Head of caudate nucleus (tissue), 42 donors: ENCODE measurements at regions not wholly inside any gene's neighbourhood (a gene's known extent, or its start where the extent isn't known, plus 50 kb on each side); places are given as distances from the start of the nearest gene placed in this dataset.
"Not testable (repeated sequence)": the region's sequence is repeated elsewhere in the genome, so short reads cannot be mapped to it uniquely, and the experiment has no call there.

Experiments used
- DNase-seq, 42 donors: peaks; one replicate each; pipeline versions ENCODE4 v3.0.0 to v3.0.0-alpha.2; 2020 to 2021; ENCODE audit warnings: mixed read lengths in 7 of 42
- intact Hi-C: fragments of 100-400 bp; cut with DNase I; formaldehyde crosslinking; loops from one replicate; pipeline ENCODE4 v1.15.0; 2022

- intact Hi-C loops: no loop called here
- DNase-seq: no peak
Observed at GRCh38 chr6:118722829-118723813, 71.7 kb upstream of the CEP85L start.

DNA sequence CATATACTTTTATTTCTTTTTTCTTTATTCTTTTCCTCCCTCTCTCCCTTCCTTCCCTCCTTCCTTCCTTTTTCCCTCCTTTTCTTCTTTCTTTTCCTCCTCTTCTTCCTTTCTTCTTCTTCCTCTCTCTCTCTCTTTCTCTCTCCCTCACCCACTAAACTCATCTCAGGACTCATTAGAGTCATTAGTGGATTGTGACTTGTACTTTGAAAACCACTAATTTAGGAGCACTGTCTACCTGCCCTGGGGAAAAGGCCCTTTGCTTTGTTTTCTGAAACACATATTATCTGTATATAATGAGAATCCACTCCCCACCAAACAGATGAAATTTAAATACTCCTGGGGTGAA is 68.7 kb upstream of the CEP85L start:
- intact Hi-C loops: no loop called here
- DNase-seq: no peak

DNA sequence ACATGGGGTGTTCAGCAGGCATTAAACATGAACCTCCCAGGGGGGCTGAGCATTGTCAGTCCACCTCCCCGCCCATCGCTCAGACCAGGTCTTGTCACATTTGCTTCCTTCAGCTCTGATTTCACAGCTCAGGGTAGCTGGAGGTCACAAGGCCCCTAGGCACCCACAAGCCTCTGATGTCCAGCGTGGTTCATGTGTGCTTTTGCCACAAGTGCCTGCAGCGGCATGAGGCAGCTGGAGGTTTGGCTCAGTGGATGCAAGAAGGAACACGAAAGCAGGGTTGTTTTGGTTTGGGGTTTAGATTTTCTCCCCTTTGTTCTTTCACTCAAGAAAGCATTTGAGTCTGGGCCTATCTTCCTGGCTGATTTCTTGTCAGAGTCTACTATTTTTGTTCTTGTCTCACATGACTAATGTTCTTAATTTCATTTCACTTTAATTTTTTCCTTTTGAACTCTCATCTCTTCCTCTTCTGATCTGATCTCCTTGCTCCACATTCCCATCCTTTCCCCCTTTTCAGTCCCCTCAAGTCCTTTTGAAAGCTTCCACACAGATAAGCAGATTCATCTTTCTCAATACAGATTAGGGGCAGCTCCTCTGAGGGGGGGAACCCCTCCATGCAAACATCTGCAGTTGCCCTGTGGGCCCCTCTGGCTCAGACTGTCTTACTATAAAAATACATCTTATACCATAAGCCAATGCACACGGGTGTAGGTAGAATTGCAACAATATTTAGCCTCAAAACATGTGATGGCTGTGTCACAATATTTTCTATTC is 68.1 kb upstream of the CEP85L start:
- DNase-seq: no peak
- intact Hi-C loops: loop anchor here (10.0 kb wide), 1 partner anchor 55 kb away; no protein-coding TSS in a partner anchor

DNA sequence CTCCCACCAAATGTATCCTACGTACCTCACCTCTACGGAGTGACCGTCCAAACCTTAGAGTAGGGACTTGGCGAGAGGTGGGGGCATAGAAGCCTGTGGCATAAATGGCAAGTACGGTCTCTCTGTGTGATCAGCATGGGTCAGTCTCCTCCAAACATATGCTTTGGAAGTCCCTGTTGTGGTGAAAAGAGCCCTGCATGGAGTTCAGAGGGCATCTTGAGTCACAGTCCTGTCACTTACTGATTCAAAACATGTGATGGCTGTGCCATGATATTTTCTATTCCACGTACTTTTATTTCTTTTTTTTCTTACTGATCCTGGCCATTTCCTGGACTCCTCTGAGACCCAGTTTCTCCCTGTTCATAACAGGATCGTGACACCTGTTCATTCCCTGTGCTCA is 67.5 kb upstream of the CEP85L start:
- intact Hi-C loops: loop anchor here (10.0 kb wide), 1 partner anchor 56 kb away; no protein-coding TSS in a partner anchor

GRCh38 chr6:118718297-118718696 is 66.9 kb upstream of the CEP85L start:
- intact Hi-C loops: loop anchor here (10.0 kb wide), 1 partner anchor 57 kb away; no protein-coding TSS in a partner anchor
- no peak for DNase-seq

More for the DNA sequence above, 67.5 kb upstream of the CEP85L start:
- no peak for DNase-seq

DNA sequence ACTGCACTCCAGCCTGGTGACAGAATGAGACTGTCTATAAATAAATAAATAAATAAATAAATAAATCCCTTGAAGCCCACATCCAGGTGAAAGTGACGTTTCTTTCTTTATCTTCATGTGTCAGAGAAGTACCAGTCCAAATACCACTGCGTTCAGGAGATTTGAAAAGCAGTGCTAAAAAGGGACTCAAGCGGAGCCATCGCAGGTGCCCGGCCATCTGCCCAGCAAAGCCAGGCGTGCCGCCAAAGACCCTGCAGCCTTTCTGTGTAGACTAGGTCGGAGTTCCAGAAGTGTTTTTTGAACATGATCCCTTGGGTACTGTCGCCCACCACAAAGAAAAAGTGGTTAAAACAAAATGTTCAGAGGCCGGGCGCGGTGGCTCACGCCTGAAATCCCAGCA is 65.7 kb upstream of the CEP85L start:
- intact Hi-C loops: loop anchor here (10.0 kb wide), 1 partner anchor 58 kb away; no protein-coding TSS in a partner anchor
- DNase-seq: no peak

GRCh38 chr6:118715907-118716306 is 64.5 kb upstream of the CEP85L start:
- not testable (repeated sequence) for DNase-seq
- intact Hi-C loops: loop anchor here (10.0 kb wide), 1 partner anchor 59 kb away; no protein-coding TSS in a partner anchor

DNA sequence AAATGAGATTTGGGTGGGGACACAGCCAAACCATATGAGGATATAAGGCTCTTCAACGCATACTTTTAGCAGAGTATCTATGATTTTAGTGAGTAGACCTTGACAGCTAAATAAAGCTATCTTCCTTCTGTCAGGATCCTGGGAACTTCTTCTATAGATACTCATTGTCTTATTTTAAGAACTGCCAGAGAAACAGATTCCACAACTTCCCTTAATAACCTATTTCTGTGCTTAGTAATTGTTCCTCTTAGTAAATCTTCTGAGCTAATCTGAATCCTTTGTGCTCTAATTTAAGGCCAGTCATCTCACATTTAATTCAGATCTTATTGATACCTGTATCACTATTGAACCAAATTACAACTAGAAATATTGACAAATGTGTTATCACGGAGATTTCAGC is 64.0 kb upstream of the CEP85L start:
- no peak for DNase-seq
- intact Hi-C loops: loop anchor here (10.0 kb wide), 1 partner anchor 59 kb away; no protein-coding TSS in a partner anchor

DNA sequence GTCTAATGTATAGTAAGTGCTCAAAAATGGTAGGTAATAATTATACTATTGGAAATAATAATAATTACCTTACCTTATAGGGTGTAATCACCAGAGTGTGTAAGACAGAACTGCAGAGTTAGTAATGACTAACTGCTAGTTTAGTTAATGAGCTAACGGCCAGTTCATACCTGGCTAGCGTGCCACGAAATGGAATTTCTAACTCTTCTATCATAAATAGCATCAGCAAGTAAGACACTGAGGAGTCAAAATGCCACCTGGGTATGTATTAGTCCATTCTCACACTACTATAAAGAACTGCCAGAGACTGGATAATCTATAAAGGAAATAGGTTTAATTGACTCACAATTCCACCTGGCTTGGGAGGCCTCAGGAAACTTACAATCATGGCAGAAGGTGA is 63.4 kb upstream of the CEP85L start:
- intact Hi-C loops: loop anchor here (10.0 kb wide), 1 partner anchor 60 kb away; no protein-coding TSS in a partner anchor
- DNase-seq: no peak

DNA sequence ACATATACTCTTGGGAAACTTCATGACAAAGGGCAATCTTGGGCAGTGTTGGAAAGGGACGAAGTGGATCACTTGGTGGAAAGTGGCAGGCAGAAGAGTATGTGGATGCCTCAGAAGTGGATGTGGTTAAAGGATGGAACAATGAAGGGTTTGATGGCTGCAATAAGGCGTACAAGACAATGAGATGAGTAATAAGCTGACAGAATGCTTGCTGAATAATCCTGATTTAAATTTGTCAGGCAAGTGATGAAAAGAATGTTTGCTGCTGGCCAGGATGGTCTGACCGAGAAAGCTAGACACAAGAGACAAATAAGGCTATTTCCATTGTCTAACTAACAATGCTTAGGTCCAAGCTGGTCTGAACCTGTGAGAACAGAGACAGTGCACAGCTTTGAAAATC is 61.6 kb upstream of the CEP85L start:
- DNase-seq: peak in 1 of 42 donors; percentile 24
- intact Hi-C loops: loop anchor here (10.0 kb wide), 1 partner anchor 62 kb away; no protein-coding TSS in a partner anchor

DNA sequence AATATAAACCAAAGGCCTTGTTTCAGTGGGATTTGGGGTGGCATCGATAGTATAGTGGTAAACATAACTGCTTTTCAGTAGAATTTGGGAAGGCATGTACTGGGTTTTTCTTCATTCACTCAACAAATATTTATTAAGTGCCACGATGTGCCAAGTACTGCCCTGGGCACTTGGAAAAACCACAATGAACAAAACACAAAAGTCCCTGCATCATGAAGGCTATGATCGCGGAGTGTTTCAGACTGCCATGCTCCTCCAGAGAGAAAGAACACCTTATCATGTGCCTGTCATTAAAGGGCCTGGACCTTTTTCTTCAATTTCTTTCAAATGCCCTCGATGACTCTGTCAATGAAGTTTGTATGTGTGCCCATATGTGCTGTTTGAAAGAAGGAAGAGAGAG is 59.2 kb upstream of the CEP85L start:
- DNase-seq: no peak
- intact Hi-C loops: loop anchor here (10.0 kb wide), 1 partner anchor 64 kb away; no protein-coding TSS in a partner anchor

- DNase-seq: peak in 4 of 42 donors; percentile 3 to 40 (median 19)
- intact Hi-C loops: loop anchor here (5.0 to 10.0 kb wide), 2 partner anchors 58 to 65 kb away; partner anchors contain the start of gene CEP85L
Observed at GRCh38 chr6:118709859-118710350, 58.5 kb upstream of the CEP85L start.

DNA sequence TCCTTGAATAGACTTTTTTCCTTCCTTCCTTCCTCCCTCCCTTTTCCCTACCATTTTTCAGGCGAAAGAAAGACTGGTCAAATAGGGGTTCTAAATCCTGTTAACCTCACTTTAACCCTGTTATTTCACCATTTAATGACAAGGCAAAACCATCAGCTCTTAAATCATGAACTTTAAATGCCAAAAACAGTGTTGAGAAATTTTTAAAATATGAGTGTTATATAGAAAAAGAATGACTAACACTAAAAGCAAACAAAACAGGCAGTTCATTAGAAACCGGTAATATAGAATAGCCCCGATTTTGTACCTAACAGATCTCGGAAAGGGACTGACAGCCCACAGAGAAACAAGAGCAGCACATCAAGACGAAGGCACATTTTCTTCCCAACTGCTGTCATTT is 57.4 kb upstream of the CEP85L start:
- intact Hi-C loops: loop anchor here (5.0 kb wide), 1 partner anchor 56 kb away; the partner anchor contains the start of gene CEP85L
- DNase-seq: no peak

- intact Hi-C loops: loop anchor here (5.0 kb wide), 1 partner anchor 56 kb away; the partner anchor contains the start of gene CEP85L
- no peak for DNase-seq
Observed at GRCh38 chr6:118708055-118708454, 56.7 kb upstream of the CEP85L start.

DNA sequence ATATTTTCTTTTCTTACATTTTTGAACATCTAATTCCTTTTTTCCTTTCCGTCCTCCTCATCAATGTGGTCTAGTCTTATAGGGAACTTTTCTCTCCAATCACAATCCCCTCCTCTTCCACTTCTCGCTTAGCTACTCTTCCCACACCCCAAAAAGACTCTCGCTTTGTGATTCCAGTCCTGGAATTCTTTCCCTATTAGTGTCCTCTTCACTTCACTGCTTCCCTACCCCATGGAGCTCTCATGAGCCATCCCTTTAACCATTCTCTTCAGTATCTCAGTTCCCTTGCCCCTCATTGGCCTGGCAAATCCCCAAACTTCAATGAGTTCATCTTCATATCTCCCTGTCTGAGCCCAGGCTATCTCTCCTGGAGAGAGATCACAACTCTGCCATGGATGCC is 55.3 kb upstream of the CEP85L start:
- DNase-seq: no peak
- intact Hi-C loops: loop anchor here (5.0 kb wide), 1 partner anchor 54 kb away; the partner anchor contains the start of gene CEP85L

DNA sequence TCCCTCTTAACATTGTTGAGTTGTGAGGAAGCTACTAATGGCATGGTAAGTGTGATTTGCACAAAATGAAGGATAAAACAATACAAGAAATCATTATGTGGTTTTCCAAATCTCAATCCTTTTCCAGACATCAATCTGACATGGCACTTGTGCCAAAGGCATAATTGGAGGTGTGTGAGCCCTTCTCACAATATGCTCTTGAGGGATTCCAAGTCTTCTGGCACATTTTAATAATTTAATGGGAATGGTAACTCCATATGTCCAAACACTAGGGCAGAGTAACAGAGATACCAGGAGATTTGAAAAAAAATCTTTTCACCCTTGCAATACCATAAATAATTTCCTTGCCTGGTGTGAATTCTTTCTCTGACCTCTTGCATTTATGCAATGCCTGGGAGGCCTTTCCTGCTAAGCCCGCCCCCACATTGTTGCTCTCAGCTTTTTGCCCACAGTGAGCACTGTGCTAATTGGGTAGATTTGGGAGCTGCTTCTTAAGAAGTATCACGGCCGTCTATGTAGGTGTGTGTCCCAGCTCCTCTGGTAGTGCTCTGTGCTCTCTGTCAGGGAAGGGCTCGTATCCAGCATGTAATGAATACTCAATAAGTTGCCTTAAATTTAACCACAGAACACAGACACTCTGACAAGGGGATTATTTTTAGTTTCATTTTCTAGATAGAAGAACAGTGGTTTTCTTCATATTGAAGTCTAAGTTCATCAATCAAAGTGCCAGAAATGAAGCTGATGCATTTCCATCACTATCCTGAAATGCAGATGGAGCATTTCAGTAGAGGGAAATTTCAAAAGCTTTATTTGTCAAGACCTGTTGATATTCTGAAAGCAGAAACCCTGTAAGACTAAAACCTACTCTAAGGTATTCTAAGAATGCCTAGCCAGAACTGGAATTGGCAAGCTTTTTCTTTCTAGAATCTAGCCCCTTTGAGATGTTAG is 54.4 kb upstream of the CEP85L start:
- peak in 10 of 42 donors; percentile 5 to 48 (median 10) for DNase-seq
- intact Hi-C loops: loop anchor here (5.0 kb wide), 1 partner anchor 54 kb away; the partner anchor contains the start of gene CEP85L

DNA sequence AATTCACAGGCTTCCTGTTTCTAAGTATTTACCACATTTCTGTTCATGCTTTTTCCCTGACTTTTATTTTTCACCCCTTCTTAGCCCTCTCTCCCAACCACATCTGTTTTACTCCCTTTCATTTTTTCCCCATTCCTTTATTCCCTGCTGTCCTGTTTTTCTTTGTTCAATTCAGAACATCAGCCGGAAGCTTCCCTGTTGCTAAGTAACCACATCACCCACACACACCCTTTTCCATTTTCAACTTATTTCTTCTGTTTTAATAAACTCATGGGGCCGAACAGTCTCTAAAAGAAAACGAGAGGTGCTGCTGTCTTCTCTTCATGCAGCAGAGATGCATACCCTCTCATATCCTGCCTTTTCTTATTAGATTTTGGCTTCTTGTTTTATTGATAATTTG is 53.5 kb upstream of the CEP85L start:
- intact Hi-C loops: loop anchor here (5.0 kb wide), 1 partner anchor 53 kb away; the partner anchor contains the start of gene CEP85L
- DNase-seq: peak in 4 of 42 donors; percentile 19 to 43 (median 30)

DNA sequence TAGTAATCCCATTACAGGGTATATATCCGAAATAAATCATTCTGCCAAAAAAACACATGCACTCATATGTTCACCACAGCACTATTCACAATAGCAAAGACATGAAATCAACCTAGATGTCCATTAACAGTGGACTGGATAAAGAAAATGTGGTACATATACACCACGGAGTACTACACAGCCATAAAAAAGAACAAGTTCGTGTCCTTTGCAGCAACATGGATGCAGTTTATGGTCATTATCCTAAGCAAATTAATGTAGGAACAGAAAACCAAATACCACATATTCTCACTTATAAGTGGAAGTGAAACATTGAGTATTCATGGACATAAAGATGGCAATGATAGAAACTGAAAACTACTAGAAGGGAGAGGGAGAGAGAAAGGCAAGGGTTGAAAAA is 49.9 kb upstream of the CEP85L start:
- DNase-seq, intact Hi-C loops: not testable (repeated sequence)
